Activated CD8-positive, alpha-beta T cell treated with anti-CD3 and anti-CD28 coated beads for 36 hours (primary cell): ENCODE measurements at regions not wholly inside any gene's neighbourhood (a gene's known extent, or its start where the extent isn't known, plus 50 kb on each side); places are given as distances from the start of the nearest gene placed in this dataset.

Source experiments
- ATAC-seq: fragments of 200-7000 bp; cut with Tn5 transposase; one replicate; pipeline ENCODE4 v1.10.0; 2021; ENCODE audit warnings: mild to moderate bottlenecking, moderate library complexity
- CTCF ChIA-PET: fragments of 350-600 bp; sonication (Branson Sonifier 250); formaldehyde crosslinking; loops from one replicate; lab custom pipeline; 2021; ENCODE audit warnings: antibody characterized with exemption; lab: Charles Lee
- POLR2A ChIA-PET: fragments of 350-600 bp; sonication (Branson Sonifier 250); formaldehyde crosslinking; loops from one replicate; lab custom pipeline; 2021; ENCODE audit warnings: antibody characterized with exemption; lab: Charles Lee
- DNase-seq: peaks from one replicate; pipeline ENCODE4 v3.0.0-alpha.2; 2020
- H3K27ac Mint-ChIP-seq: one replicate; pipeline ENCODE4 v1.8.0; 2021; ENCODE audit warnings: mild to moderate bottlenecking, mixed read lengths
- H3K27me3 Mint-ChIP-seq: one replicate; pipeline ENCODE4 v1.8.0; 2021; ENCODE audit warnings: mixed read lengths
- H3K36me3 Mint-ChIP-seq: one replicate; pipeline ENCODE4 v1.8.0; 2021; ENCODE audit warnings: low read depth, mixed read lengths
- H3K4me1 Mint-ChIP-seq: one replicate; pipeline ENCODE4 v1.8.0; 2021; ENCODE audit warnings: low read depth, mixed read lengths
- H3K4me3 Mint-ChIP-seq: one replicate; pipeline ENCODE4 v1.8.0; 2021; ENCODE audit warnings: mild to moderate bottlenecking, moderate library complexity, mixed read lengths
- H3K9me3 Mint-ChIP-seq: one replicate; pipeline ENCODE4 v1.8.0; 2021; ENCODE audit warnings: mixed read lengths
- CTCF ChIP-seq: fragments of 200-600 bp; IDR thresholded peaks from one replicate; pipeline ENCODE4 v1.8.0; 2022; ENCODE audit warnings: antibody characterized with exemption, mild to moderate bottlenecking
- intact Hi-C: fragments of 100-400 bp; cut with micrococcal nuclease; formaldehyde crosslinking; loops from one replicate; pipeline ENCODE4 v1.10.0; 2022

- POLR2A ChIA-PET, result no interaction called here
Observed at GRCh38 chr18:2468051-2468450, 103.3 kb downstream of the METTL4 start.

DNA sequence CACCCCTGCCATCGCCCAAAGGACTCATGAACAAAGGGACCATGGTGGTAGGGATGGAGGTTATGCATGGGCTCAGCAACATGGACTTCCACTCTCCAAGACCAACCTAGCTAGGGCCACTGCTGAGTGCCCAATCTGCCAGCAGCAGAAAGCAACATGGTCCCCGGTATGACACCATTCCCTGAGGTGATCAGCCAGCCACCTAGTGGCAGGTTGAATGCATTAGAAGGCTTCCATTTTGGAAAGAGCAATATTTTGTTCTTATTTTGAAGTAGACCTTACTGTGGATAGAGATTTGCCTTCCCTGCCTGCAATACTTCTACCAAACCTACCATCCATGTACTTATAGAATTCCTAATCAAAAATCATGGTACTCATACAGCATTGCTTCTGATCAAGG is 99.8 kb downstream of the METTL4 start:
- intact Hi-C loops, result no loop called here
- H3K9me3 Mint-ChIP-seq, result no peaks in the 10 kb centered on the region
- TF ChIP-seq CTCF, result no peak
- DNase-seq (peak; percentile 7), ATAC-seq (no peak)
- CTCF ChIA-PET, result interaction anchor here (1.0 to 1.5 kb wide), 2 partner anchors 9 to 26 kb away, joined by 3 to 4 read pairs; no protein-coding TSS in a partner anchor
- POLR2A ChIA-PET, result no interaction called here
- no peaks in the 10 kb centered on the region for H3K4me1 Mint-ChIP-seq
- H3K4me3 Mint-ChIP-seq, result no peak overlapping the region
- no peak overlapping the region for H3K27ac Mint-ChIP-seq
- H3K27me3 Mint-ChIP-seq, result peaks cover 5% of the 10 kb centered on the region
- no peaks in the 10 kb centered on the region for H3K36me3 Mint-ChIP-seq

More at GRCh38 chr18:2468051-2468450, 103.3 kb downstream of the METTL4 start:
- Mint-ChIP-seq H3K27ac (no peak overlapping the region), H3K9me3 (no peaks in the 10 kb centered on the region), H3K4me1 (no peaks in the 10 kb centered on the region), H3K4me3 (no peak overlapping the region), H3K27me3 (peaks cover 6% of the 10 kb centered on the region), H3K36me3 (no peaks in the 10 kb centered on the region)
- DNase-seq (no peak), ATAC-seq (no peak)
- CTCF ChIA-PET, result no interaction called here
- intact Hi-C loops, result no loop called here
- TF ChIP-seq CTCF, result no peak

DNA sequence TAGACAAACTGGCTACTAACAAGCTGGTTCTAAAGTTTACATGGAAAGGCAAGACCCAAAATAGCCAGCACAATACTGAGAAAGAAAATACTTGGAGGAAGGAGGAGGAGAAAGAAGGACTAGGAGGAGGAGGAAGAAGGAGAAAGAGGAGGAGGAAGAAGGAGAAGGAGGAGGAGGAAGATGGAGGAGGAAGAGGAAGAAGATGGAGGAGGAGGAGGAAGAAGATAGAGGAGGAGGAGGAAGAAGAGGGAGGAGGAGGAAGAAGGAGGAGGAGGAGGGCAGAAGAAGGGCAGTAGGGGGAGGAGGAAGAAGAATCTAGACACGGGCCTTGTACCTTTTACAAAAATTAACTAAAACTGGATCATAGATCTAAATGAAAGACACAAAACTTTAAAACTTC is 92.6 kb downstream of the METTL4 start:
- ATAC-seq (no peak), DNase-seq (no peak)
- POLR2A ChIA-PET, result no interaction called here
- intact Hi-C loops, result no loop called here
- Mint-ChIP-seq H3K27me3 (peaks cover 16% of the 10 kb centered on the region), H3K4me3 (no peak overlapping the region), H3K27ac (no peak overlapping the region), H3K4me1 (no peaks in the 10 kb centered on the region), H3K36me3 (no peaks in the 10 kb centered on the region), H3K9me3 (no peaks in the 10 kb centered on the region)
- TF ChIP-seq CTCF, result no peak
- CTCF ChIA-PET, result no interaction called here

GRCh38 chr18:2480536-2480935 is 90.8 kb downstream of the METTL4 start:
- H3K27me3 Mint-ChIP-seq, result peaks cover 13% of the 10 kb centered on the region
- POLR2A ChIA-PET, result no interaction called here
- no peaks in the 10 kb centered on the region for H3K36me3 Mint-ChIP-seq
- TF ChIP-seq CTCF, result no peak
- H3K4me3 Mint-ChIP-seq, result no peak overlapping the region
- H3K9me3 Mint-ChIP-seq, result no peaks in the 10 kb centered on the region
- no peak overlapping the region for H3K27ac Mint-ChIP-seq
- ATAC-seq (no peak), DNase-seq (no peak)
- CTCF ChIA-PET, result no interaction called here
- no peaks in the 10 kb centered on the region for H3K4me1 Mint-ChIP-seq
- intact Hi-C loops, result no loop called here

DNA sequence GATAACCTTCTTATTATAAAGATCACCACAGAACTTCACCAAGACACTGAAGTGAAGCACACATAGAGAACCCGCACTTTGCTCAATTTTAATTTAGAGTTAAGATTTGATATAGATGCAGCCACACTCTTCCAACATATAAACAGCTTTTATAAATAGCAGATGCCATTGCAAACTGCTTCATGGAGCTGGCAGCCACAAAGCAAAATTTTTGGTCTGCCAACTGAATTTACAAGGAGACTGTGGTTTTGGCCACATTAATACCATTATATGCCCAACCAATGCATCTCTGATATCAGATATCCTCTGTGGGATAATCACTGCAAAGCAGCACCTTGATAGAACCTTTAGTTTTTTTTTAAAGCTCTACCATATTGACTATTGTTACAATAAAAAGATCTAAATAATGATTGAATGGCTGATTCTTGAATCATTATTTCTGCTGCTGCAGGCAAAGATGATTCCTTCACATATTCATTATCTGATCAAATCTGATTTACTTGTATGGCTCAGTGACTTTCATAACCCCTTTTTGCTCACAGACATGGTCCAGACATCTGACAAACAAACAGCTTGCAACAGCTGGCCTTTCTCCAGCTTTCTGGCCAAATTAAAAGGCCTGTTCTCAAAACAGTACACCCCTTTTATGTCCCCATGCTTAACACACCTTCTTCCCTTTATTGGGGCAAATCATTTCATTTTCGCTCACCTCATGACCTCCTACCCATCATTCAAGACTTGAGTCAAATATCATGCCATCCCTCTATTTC is 88.4 kb downstream of the METTL4 start:
- no peaks in the 10 kb centered on the region for H3K4me1 Mint-ChIP-seq
- ATAC-seq (no peak), DNase-seq (no peak)
- peaks cover 18% of the 10 kb centered on the region for H3K27me3 Mint-ChIP-seq
- ChIA-PET POLR2A (no interaction called here), CTCF (interaction anchor here (1.2 kb wide), 1 partner anchor 64 kb away, joined by 4 read pairs; no protein-coding TSS in a partner anchor)
- no peaks in the 10 kb centered on the region for H3K36me3 Mint-ChIP-seq
- H3K4me3 Mint-ChIP-seq, result no peak overlapping the region
- no peak overlapping the region for H3K27ac Mint-ChIP-seq
- intact Hi-C loops, result no loop called here
- TF ChIP-seq CTCF, result no peak
- H3K9me3 Mint-ChIP-seq, result no peaks in the 10 kb centered on the region
